ENCODE measurements at regions not wholly inside any gene's neighbourhood (a gene's known extent, or its start where the extent isn't known, plus 50 kb on each side); places are given as distances from the start of the nearest gene placed in this dataset.
A peak's percentile ranks its signal among the peaks of the same experiment; 100 is the strongest.

GRCh38 chr20:5696011-5696559 is 54.1 kb upstream of the SHLD1 start:
- Histone ChIP-seq H3K4me2 (ENCODE audit: insufficient read depth, low read length) (no peak overlapping the region), H3K4me3 (ENCODE audit: low read depth in 1 of 2, low read length in 2 of 2) (no peak overlapping the region), H2AFZ (ENCODE audit: low read depth, low read length) (no peak overlapping the region), H3K27me3 (ENCODE audit: insufficient read depth, low read length, poor library complexity) (peaks cover 7% of the 10 kb centered on the region), H3K4me1 (ENCODE audit: insufficient read depth, low read length) (no peaks in the 10 kb centered on the region), H3K27ac (ENCODE audit: low read length) (no peak overlapping the region), H3K36me3 (ENCODE audit: insufficient read depth, low read length) (no peaks in the 10 kb centered on the region), H3K9me3 (ENCODE audit: insufficient read depth, low read length, severe bottlenecking) (no peaks in the 10 kb centered on the region), H4K20me1 (ENCODE audit: insufficient read depth, low read length) (no peaks in the 10 kb centered on the region), H3K79me2 (ENCODE audit: insufficient read depth, low read length) (no peaks in the 10 kb centered on the region), H3K9ac (ENCODE audit: low read depth, low read length) (no peak overlapping the region)
- no peak for DNase-seq
- no peak for ATAC-seq (ENCODE audit: insufficient read depth, low read depth)
- TF ChIP-seq EZH2 (IDR thresholded peaks at IDR 0.05; ENCODE audit: borderline replicate concordance, low read depth, low read length, severe bottlenecking) (no peak), CTCF (IDR thresholded peaks at IDR 0.05; ENCODE audit: borderline replicate concordance, extremely low read depth, low read length, poor library complexity, severe bottlenecking) (no peak)

- Histone ChIP-seq H2AFZ (ENCODE audit: low read depth, low read length) (no peak overlapping the region), H3K27ac (ENCODE audit: low read length) (no peak overlapping the region), H3K4me1 (ENCODE audit: insufficient read depth, low read length) (no peaks in the 10 kb centered on the region), H3K79me2 (ENCODE audit: insufficient read depth, low read length) (no peaks in the 10 kb centered on the region), H3K9me3 (ENCODE audit: insufficient read depth, low read length, severe bottlenecking) (no peaks in the 10 kb centered on the region), H3K4me3 (ENCODE audit: low read depth in 1 of 2, low read length in 2 of 2) (no peak overlapping the region), H3K27me3 (ENCODE audit: insufficient read depth, low read length, poor library complexity) (peaks cover 7% of the 10 kb centered on the region), H3K4me2 (ENCODE audit: insufficient read depth, low read length) (no peak overlapping the region), H3K9ac (ENCODE audit: low read depth, low read length) (no peak overlapping the region), H4K20me1 (ENCODE audit: insufficient read depth, low read length) (no peaks in the 10 kb centered on the region), H3K36me3 (ENCODE audit: insufficient read depth, low read length) (no peaks in the 10 kb centered on the region)
- DNase-seq (peak; percentile 7), ATAC-seq (ENCODE audit: insufficient read depth, low read depth) (0 out of 3 replicates have a peak, but pooled peaks have one; percentile 35)
- no peak for TF ChIP-seq CTCF (IDR thresholded peaks at IDR 0.05; ENCODE audit: borderline replicate concordance, extremely low read depth, low read length, poor library complexity, severe bottlenecking)
- TF ChIP-seq EZH2 (IDR thresholded peaks at IDR 0.05; ENCODE audit: borderline replicate concordance, low read depth, low read length, severe bottlenecking): no peak
These were observed 58.1 kb upstream of the SHLD1 start for GRCh38 chr20:5691918-5692618.

GRCh38 chr20:5689463-5689862 is 60.7 kb upstream of the SHLD1 start:
- H3K36me3 ChIP-seq (ENCODE audit: insufficient read depth, low read length): no peaks in the 10 kb centered on the region
- H3K4me1 ChIP-seq (ENCODE audit: insufficient read depth, low read length): no peaks in the 10 kb centered on the region
- no peak overlapping the region for H2AFZ ChIP-seq (ENCODE audit: low read depth, low read length)
- no peak overlapping the region for H3K4me3 ChIP-seq (ENCODE audit: low read depth in 1 of 2, low read length in 2 of 2)
- no peaks in the 10 kb centered on the region for H4K20me1 ChIP-seq (ENCODE audit: insufficient read depth, low read length)
- no peak overlapping the region for H3K27ac ChIP-seq (ENCODE audit: low read length)
- H3K9me3 ChIP-seq (ENCODE audit: insufficient read depth, low read length, severe bottlenecking): no peaks in the 10 kb centered on the region
- no peak overlapping the region for H3K9ac ChIP-seq (ENCODE audit: low read depth, low read length)
- H3K79me2 ChIP-seq (ENCODE audit: insufficient read depth, low read length): no peaks in the 10 kb centered on the region
- no peak for TF ChIP-seq CTCF (IDR thresholded peaks at IDR 0.05; ENCODE audit: borderline replicate concordance, extremely low read depth, low read length, poor library complexity, severe bottlenecking)
- TF ChIP-seq EZH2 (IDR thresholded peaks at IDR 0.05; ENCODE audit: borderline replicate concordance, low read depth, low read length, severe bottlenecking): no peak
- peaks cover 3% of the 10 kb centered on the region for H3K27me3 ChIP-seq (ENCODE audit: insufficient read depth, low read length, poor library complexity)
- ATAC-seq (ENCODE audit: insufficient read depth, low read depth) (no peak), DNase-seq (no peak)
- H3K4me2 ChIP-seq (ENCODE audit: insufficient read depth, low read length): no peak overlapping the region
